GM21381 (cell line): ENCODE measurements at regions not wholly inside any gene's neighbourhood (a gene's known extent, or its start where the extent isn't known, plus 50 kb on each side); places are given as distances from the start of the nearest gene placed in this dataset.

Experiments
- ATAC-seq: cut with Tn5 transposase; IDR thresholded peaks from one replicate; pipeline ENCODE4 v1.9.1; 2021; ENCODE audit warnings: mild to moderate bottlenecking, moderate library complexity; ENCODE audit not compliant: unreplicated experiment

- ATAC-seq: no peak
Observed at GRCh38 chr10:33758299-33758698, 423.8 kb upstream of the NRP1 start.

DNA sequence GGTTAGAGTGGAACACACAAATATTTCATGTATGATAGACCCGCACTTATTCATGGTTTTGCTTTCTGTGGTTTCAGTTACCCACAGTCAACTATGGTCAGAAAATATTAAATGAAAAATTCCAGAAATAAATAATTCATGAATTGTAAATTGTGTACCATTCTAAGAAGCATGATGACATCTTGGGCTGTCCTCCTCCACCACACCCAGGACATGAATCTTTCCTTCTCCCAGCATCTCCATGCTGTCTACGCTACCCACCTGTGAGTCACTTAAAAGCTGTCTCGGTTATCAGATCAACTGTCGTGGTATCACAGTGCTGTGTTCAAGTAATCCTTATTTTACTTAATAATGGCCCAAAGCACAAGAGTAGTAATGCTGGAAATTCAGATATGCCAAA is 419.6 kb upstream of the NRP1 start:
- no peak for ATAC-seq

- no peak for ATAC-seq
Observed at GRCh38 chr10:33753389-33753788, 418.9 kb upstream of the NRP1 start.

DNA sequence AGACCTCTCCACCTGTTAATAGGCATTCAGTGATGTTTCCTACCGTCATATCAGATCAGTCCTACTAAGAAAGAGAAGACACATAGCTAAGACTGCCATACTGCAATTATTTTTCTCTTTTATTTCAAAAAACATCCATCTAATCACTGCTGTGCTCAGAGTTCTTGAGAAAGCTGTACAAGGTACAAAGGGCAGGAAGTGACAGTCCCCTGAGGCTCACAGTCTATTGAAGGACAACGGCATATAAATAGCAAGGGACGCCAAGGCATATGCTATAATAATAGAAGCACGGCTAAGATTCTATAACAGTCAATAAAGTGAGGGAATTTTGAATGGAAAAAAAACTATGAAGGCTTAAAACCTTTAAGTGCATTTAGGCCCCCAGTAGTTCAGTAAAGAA is 415.3 kb upstream of the NRP1 start:
- ATAC-seq: no peak

- ATAC-seq: no peak
Observed at GRCh38 chr10:33749067-33749735, 414.7 kb upstream of the NRP1 start.

DNA sequence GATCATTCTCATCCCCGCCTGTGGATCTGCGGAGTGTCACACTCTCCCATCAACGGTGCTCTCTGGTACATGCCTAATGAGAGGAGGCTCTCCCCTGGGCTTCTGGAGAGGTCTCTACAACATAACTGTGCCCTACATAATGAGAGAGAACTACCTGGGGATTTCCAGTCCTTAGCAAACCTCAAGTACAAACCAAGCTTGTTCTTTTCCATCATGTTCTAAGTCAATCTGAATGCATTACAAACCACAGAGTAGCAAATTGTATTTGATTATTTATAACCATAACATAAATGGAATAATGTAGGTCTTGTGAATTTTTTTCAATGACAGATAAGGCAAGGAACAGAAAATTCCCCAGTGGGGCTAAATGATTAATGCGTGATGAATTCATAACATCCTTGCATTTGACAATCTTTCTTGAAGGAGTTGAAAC is 412.4 kb upstream of the NRP1 start:
- ATAC-seq: no peak

GRCh38 chr10:33746186-33746585 is 411.7 kb upstream of the NRP1 start:
- no peak for ATAC-seq

GRCh38 chr10:33743429-33743857 is 409.0 kb upstream of the NRP1 start:
- no peak for ATAC-seq

- no peak for ATAC-seq
Observed at GRCh38 chr10:33739031-33739430, 404.6 kb upstream of the NRP1 start.

- no peak for ATAC-seq
Observed at GRCh38 chr10:33735464-33735923, 401.0 kb upstream of the NRP1 start.

- ATAC-seq: no peak
Observed at GRCh38 chr10:33734393-33735155, 400.1 kb upstream of the NRP1 start.

DNA sequence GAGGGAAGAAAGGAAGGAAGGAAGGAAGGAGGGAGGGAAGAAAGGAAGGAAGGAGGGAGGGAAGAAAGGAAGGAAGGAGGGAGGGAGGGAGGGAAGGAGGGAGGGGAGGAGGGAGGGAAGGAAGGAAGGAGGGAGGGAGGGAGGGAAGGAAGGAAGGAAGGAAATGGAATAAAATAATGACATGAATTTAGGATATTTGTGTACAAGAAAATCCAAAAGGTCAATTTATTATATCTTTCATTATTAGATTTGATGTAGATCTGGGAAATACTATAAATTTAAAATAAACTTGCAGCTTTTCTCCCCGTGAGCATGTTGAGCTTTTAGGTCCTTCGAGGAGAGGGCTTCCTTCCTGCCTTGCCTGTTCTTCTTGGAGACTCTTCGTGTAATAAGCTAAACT is 398.6 kb upstream of the NRP1 start:
- ATAC-seq: no peak

DNA sequence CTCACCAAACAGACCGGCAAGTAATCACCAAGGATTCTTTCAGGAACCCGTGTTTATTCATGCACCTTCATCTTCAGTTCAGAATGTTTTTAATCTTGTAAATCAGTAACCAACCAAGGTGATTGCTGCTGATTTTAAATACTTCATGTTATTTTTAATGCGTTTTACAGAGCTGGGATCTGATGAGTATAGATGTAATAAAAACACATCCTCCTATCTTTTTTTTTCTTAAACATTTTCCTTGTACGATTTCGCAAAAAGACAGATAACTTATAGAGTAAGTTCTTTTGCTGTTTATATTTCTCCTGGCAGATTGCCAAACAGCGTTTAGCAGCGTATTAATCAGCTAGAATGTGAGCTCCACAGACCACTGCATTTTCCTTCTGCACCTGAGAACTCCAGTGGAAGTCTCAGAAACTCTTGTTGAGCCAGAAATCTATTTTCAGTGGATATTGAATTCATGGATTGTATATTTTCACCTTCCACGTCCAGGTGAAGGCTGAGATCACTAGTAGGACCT is 397.8 kb upstream of the NRP1 start:
- ATAC-seq: no peak

- no peak for ATAC-seq
Observed at GRCh38 chr10:33731322-33731721, 396.9 kb upstream of the NRP1 start.

- no peak for ATAC-seq
Observed at GRCh38 chr10:33725430-33725829, 391.0 kb upstream of the NRP1 start.

GRCh38 chr10:33723181-33723580 is 388.7 kb upstream of the NRP1 start:
- no peak for ATAC-seq

- no peak for ATAC-seq
Observed at GRCh38 chr10:33722067-33722466, 387.6 kb upstream of the NRP1 start.

GRCh38 chr10:33721509-33721908 is 387.0 kb upstream of the NRP1 start:
- ATAC-seq: no peak

DNA sequence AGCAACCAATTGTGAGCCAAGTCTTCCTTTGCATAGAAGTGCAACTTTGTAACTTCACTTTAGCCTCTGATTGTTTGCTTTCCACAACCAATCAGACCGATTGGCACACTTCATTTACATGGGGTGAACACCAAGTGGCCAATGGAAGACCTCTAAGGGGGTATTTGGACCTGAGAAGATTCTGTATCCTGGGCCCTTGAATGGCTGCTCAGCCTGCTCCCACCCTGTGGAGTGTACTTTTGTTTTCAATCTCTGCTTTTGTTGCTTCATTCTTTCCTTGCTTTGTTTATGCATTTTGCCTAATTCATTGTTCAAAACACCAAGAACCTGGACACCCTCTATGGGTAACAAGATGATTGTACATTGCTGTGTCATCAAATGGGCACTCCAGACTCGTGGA is 385.7 kb upstream of the NRP1 start:
- no peak for ATAC-seq

GRCh38 chr10:33719005-33719703 is 384.7 kb upstream of the NRP1 start:
- ATAC-seq: no peak

GRCh38 chr10:33716501-33717267 is 382.2 kb upstream of the NRP1 start:
- no peak for ATAC-seq
